GM12874 (cell line): ENCODE measurements at regions not wholly inside any gene's neighbourhood (a gene's known extent, or its start where the extent isn't known, plus 50 kb on each side); places are given as distances from the start of the nearest gene placed in this dataset.

ENCODE experiments used
- CTCF ChIP-seq: IDR thresholded peaks from 2 replicates; pipeline ENCODE4 v1.5.1; 2011; ENCODE audit warnings: low read depth, mild to moderate bottlenecking, control low read depth, low read length, moderate library complexity; ENCODE audit not compliant: insufficient read depth

GRCh38 chr17:77654850-77655249 is 303.7 kb upstream of the TNRC6C start:
- TF ChIP-seq CTCF = no peak

GRCh38 chr17:77656054-77656453 is 302.4 kb upstream of the TNRC6C start:
- TF ChIP-seq CTCF = no peak

GRCh38 chr17:77657839-77658238 is 300.7 kb upstream of the TNRC6C start:
- TF ChIP-seq CTCF = no peak

- no peak for TF ChIP-seq CTCF
These were observed 298.0 kb upstream of the TNRC6C start for GRCh38 chr17:77660524-77660923.

- TF ChIP-seq CTCF = no peak
These were observed 295.7 kb upstream of the TNRC6C start for GRCh38 chr17:77662833-77663232.

- TF ChIP-seq CTCF = no peak
These were observed 294.3 kb upstream of the TNRC6C start for GRCh38 chr17:77664097-77664729.

GRCh38 chr17:77665833-77666232 is 292.7 kb upstream of the TNRC6C start:
- TF ChIP-seq CTCF = no peak
